SK-N-SH (cell line): ENCODE measurements at regions not wholly inside any gene's neighbourhood (a gene's known extent, or its start where the extent isn't known, plus 50 kb on each side); places are given as distances from the start of the nearest gene placed in this dataset.

Experiments
- CTCF ChIA-PET: fragments of 300-600, 350-600 bp; formaldehyde crosslinking; extraction: SDS; loops from one replicate; lab custom pipeline; 2021; lab: Yijun Ruan, JAX
- POLR2A ChIA-PET: fragments of 350-600 bp; sonication (Branson Sonifier 250); formaldehyde crosslinking; extraction: SDS; loops from one replicate; lab custom pipeline; 2020; ENCODE audit warnings: antibody characterized with exemption, inconsistent platforms; lab: Yijun Ruan, JAX
- DNase-seq: peaks from one replicate; pipeline ENCODE4 v3.0.0; 2012
- H2AFZ ChIP-seq: fragments of 200-600 bp; sonication (generic); 2 replicates; pipeline ENCODE4 v1.8.1; 2016; ENCODE audit warnings: antibody characterized with exemption, mild to moderate bottlenecking, low read depth
- H3F3A ChIP-seq: fragments of 200-600 bp; sonication (generic); replicated peaks from 2 replicates; pipeline ENCODE3; 2016; ENCODE audit warnings: antibody characterized with exemption, mild to moderate bottlenecking; ENCODE audit not compliant: insufficient read depth
- H3K27ac ChIP-seq, 2 experiments: fragments of 200-500 bp in 1 of 2; fragments of 200-600 bp in 1 of 2; sonication (Bioruptor generic) in 1 of 2; sonication (generic), shearing (Covaris generic) in 1 of 2; 2 replicates each; pipeline versions ENCODE4 v1.5.1 to v1.6.1; 2014 to 2016; ENCODE audit warnings: low read depth in 2 of 2, inconsistent platforms in 1 of 2, low read length in 1 of 2, mild to moderate bottlenecking in 1 of 2, mixed read lengths in 1 of 2
- H3K27me3 ChIP-seq: fragments of 200-600 bp; sonication (generic), shearing (Covaris generic); 2 replicates; pipeline ENCODE4 v1.6.1; 2016; ENCODE audit warnings: mixed run types; ENCODE audit not compliant: insufficient read depth
- H3K36me3 ChIP-seq, 2 experiments: fragments of 200-500 bp in 1 of 2; fragments of 200-600 bp in 1 of 2; sonication (Bioruptor generic) in 1 of 2; sonication (generic) in 1 of 2; replicated peaks in 1 of 2; 2 replicates each; pipeline versions ENCODE3 to v1.5.1; 2014 to 2016; ENCODE audit warnings: low read length in 1 of 2, mild to moderate bottlenecking in 1 of 2; ENCODE audit not compliant: insufficient read depth in 2 of 2, control insufficient read depth in 1 of 2
- H3K4me1 ChIP-seq, 2 experiments: fragments of 200-500 bp in 1 of 2; fragments of 200-600 bp in 1 of 2; sonication (Bioruptor generic) in 1 of 2; sonication (generic), shearing (Covaris generic) in 1 of 2; 2 replicates each; pipeline versions ENCODE4 v1.5.1 to v1.6.1; 2014 to 2016; ENCODE audit warnings: low read depth in 1 of 2, low read length in 1 of 2, mixed run types in 1 of 2; ENCODE audit not compliant: insufficient read depth in 2 of 2, control insufficient read depth in 1 of 2
- H3K4me2 ChIP-seq: fragments of 200-600 bp; sonication (generic), shearing (Covaris generic); 2 replicates; pipeline ENCODE4 v1.6.1; 2017; ENCODE audit warnings: mixed run types
- H3K4me3 ChIP-seq, 2 experiments: fragments of 200-500 bp in 1 of 2; fragments of 200-600 bp in 1 of 2; sonication (Bioruptor generic) in 1 of 2; sonication (generic), shearing (Covaris generic) in 1 of 2; 2 replicates each; pipeline versions ENCODE4 v1.5.1 to v1.8.1; 2014 to 2016; ENCODE audit warnings: low read depth in 2 of 2, inconsistent platforms in 1 of 2, low read length in 1 of 2, mild to moderate bottlenecking in 1 of 2, mixed read lengths in 1 of 2, moderate library complexity in 1 of 2
- H3K79me2 ChIP-seq: fragments of 200-600 bp; sonication (generic); 2 replicates; pipeline ENCODE4 v1.8.1; 2017; ENCODE audit warnings: mild to moderate bottlenecking; ENCODE audit not compliant: insufficient read depth
- H3K9ac ChIP-seq: fragments of 200-600 bp; sonication (generic); 2 replicates; pipeline ENCODE4 v1.6.1; 2017; ENCODE audit warnings: mixed run types
- H3K9me2 ChIP-seq: fragments of 200-600 bp; sonication (generic); 2 replicates; pipeline ENCODE4 v1.6.1; 2017; ENCODE audit warnings: mixed run types
- H3K9me3 ChIP-seq: fragments of 200-600 bp; sonication (generic); 2 replicates; pipeline ENCODE4 v1.6.1; 2017; ENCODE audit warnings: mixed run types, mild to moderate bottlenecking, moderate library complexity
- H4K20me1 ChIP-seq: fragments of 200-600 bp; sonication (generic); 2 replicates; pipeline ENCODE4 v1.6.1; 2017; ENCODE audit warnings: mild to moderate bottlenecking, mixed run types; ENCODE audit not compliant: insufficient read depth
- CTCF ChIP-seq: fragments of 200-600 bp; sonication (generic); IDR thresholded peaks from 2 replicates; pipeline ENCODE4 v1.6.1; 2017; ENCODE audit warnings: antibody characterized with exemption, mild to moderate bottlenecking, moderate library complexity
- EP300 ChIP-seq, 2 experiments: IDR thresholded peaks; 2 replicates each; pipeline versions ENCODE4 v1.4.0 to v1.6.1; 2012; ENCODE audit warnings: borderline replicate concordance in 1 of 2, low read depth in 1 of 2, low read length in 1 of 2
- EZH2phosphoT487 ChIP-seq: fragments of 200-600 bp; sonication (generic); IDR thresholded peaks from 2 replicates; pipeline ENCODE4 v1.6.1; 2017; ENCODE audit warnings: low read depth, mixed run types, mild to moderate bottlenecking, antibody characterized with exemption, moderate library complexity, borderline replicate concordance
- JUND ChIP-seq: IDR thresholded peaks from 2 replicates; pipeline ENCODE4 v1.4.0; 2012
- MEF2A ChIP-seq: IDR thresholded peaks from 2 replicates; pipeline ENCODE4 v1.4.0; 2012; ENCODE audit warnings: low read depth, borderline replicate concordance
- NFIC ChIP-seq: IDR thresholded peaks from 2 replicates; pipeline ENCODE4 v1.4.0; 2012; ENCODE audit warnings: borderline replicate concordance
- PBX3 ChIP-seq: IDR thresholded peaks from 2 replicates; pipeline ENCODE4; 2012
- RAD21 ChIP-seq: IDR thresholded peaks from 2 replicates; pipeline ENCODE4 v1.6.1; 2012; ENCODE audit warnings: mild to moderate bottlenecking, low read length
- REST ChIP-seq: IDR thresholded peaks from 2 replicates; pipeline ENCODE4 v1.6.1; 2012; ENCODE audit warnings: mild to moderate bottlenecking, low read depth, low read length, moderate library complexity
- RFX5 ChIP-seq: IDR thresholded peaks from 2 replicates; pipeline ENCODE4 v1.6.1; 2012; ENCODE audit warnings: mild to moderate bottlenecking, improper control_type of control experiment, low read length
- RXRA ChIP-seq: IDR thresholded peaks from 2 replicates; pipeline ENCODE4 v1.4.0; 2012; ENCODE audit warnings: low read depth, mild to moderate bottlenecking, borderline replicate concordance
- SMC3 ChIP-seq: IDR thresholded peaks from 2 replicates; pipeline ENCODE4 v1.6.1; 2012; ENCODE audit warnings: low read depth, low read length, improper control_type of control experiment
- TAF1 ChIP-seq: IDR thresholded peaks from 2 replicates; pipeline ENCODE4 v1.6.1; 2012; ENCODE audit warnings: low read depth, mild to moderate bottlenecking, low read length, moderate library complexity, borderline replicate concordance
- TCF12 ChIP-seq: IDR thresholded peaks from 2 replicates; pipeline ENCODE4 v1.4.0; 2012
- USF1 ChIP-seq: IDR thresholded peaks from 2 replicates; pipeline ENCODE4 v1.4.0; 2012; ENCODE audit warnings: low read depth, borderline replicate concordance
- YY1 ChIP-seq: IDR thresholded peaks from 2 replicates; pipeline ENCODE4 v1.4.0; 2012; ENCODE audit warnings: low read depth, mild to moderate bottlenecking
- WGBS: methylation state at CpG from one replicate; pipeline ENCODE4 v1.1.6; 2017; ENCODE audit warnings: low lambda C conversion rate; 5-methylcytosine and 5-hydroxymethylcytosine counted together

GRCh38 chr4:64559571-64559970, 150.3 kb upstream of the TECRL start:
- Histone ChIP-seq H3K27me3 (no peaks in the 10 kb centered on the region), H3K79me2 (no peaks in the 10 kb centered on the region), H3K36me3 (no peaks in the 10 kb centered on the region), H3K9ac (no peak overlapping the region), H3K9me2 (no peaks in the 10 kb centered on the region), H3K4me2 (no peak overlapping the region), H3K9me3 (no peaks in the 10 kb centered on the region), H4K20me1 (no peaks in the 10 kb centered on the region), H2AFZ (no peak overlapping the region), H3F3A (no peaks in the 10 kb centered on the region), H3K4me3 (no peak overlapping the region)
- POLR2A ChIA-PET, result no interaction called here
- no peak for DNase-seq
- CTCF ChIA-PET, result interaction anchor here (1.2 kb wide), 1 partner anchor 21 kb away, joined by 4 read pairs; no protein-coding TSS in a partner anchor
- WGBS, result 24% methylated on average over 4 of the region's 4 CpGs
- no peak for TF ChIP-seq REST
- no peak for TF ChIP-seq USF1
- no peak for TF ChIP-seq RFX5
- TF ChIP-seq EP300 (IDR thresholded peaks at IDR 0.05; ENCODE audit: borderline replicate concordance in 1 of 2, low read depth in 1 of 2, low read length in 1 of 2), result no peak
- TF ChIP-seq PBX3, result no peak
- TF ChIP-seq SMC3, result no peak
- TF ChIP-seq RXRA, result no peak
- TF ChIP-seq JUND, result no peak
- no peak for TF ChIP-seq MEF2A
- TF ChIP-seq TCF12, result no peak
- TF ChIP-seq EZH2phosphoT487, result no peak
- no peak for TF ChIP-seq CTCF
- no peak for TF ChIP-seq TAF1
- no peak for TF ChIP-seq NFIC
- TF ChIP-seq YY1, result no peak
- TF ChIP-seq RAD21, result no peak
- TF ChIP-seq, all 33 proteins: peak for 0
- H3K27ac ChIP-seq, result no peak overlapping the region
- H3K4me1 ChIP-seq, result no peaks in the 10 kb centered on the region; a peak in 1 of 4 replicates
